ENCODE measurements at regions not wholly inside any gene's neighbourhood (a gene's known extent, or its start where the extent isn't known, plus 50 kb on each side); places are given as distances from the start of the nearest gene placed in this dataset.
"Not testable (repeated sequence)": the region's sequence is repeated elsewhere in the genome, so short reads cannot be mapped to it uniquely, and the experiment has no call there.

DNA sequence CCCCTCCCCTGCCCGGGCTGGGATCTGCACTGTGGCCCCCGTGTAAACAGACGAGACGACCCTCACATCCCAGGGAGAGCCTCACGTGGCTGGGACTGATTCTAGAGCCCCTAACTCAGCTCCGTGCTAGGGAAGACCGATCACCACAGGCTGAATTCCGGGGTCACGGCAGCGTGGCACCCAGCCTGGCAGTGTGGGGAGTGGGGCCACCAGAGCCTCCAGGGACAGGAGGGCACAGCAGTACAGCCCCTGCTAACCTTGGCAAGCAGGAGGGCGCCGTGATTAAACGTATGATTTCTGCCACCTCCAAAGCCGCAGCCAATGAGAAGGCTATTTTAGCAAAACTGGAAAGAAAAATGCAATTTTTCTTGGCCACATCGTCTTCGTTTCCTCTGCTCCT lies 188.3 kb downstream of the NPIPB11 start:
- not testable (repeated sequence) for TF ChIP-seq POLR2A, CTCF, EP300 (IDR thresholded peaks at IDR 0.05)

Measured in tibial nerve (tissue), 4 donors.